ENCODE measurements at regions not wholly inside any gene's neighbourhood (a gene's known extent, or its start where the extent isn't known, plus 50 kb on each side); places are given as distances from the start of the nearest gene placed in this dataset.

GRCh38 chr22:26781062-26781461 is 123.7 kb downstream of the MIAT start:
- no peak for TF ChIP-seq CTCF (conservative IDR thresholded peaks at IDR 0.05; ENCODE audit: low read depth, low read length)
- no peak for TF ChIP-seq EZH2 (IDR thresholded peaks at IDR 0.05; ENCODE audit: borderline replicate concordance, low read depth, low read length, poor library complexity, severe bottlenecking)
- no peak overlapping the region for H3K4me3 ChIP-seq (ENCODE audit: low read depth, low read length, poor library complexity, severe bottlenecking)
- no peaks in the 10 kb centered on the region for H3K9me3 ChIP-seq (ENCODE audit: low read depth, low read length, poor library complexity, severe bottlenecking)
- POLR2A ChIA-PET (ENCODE audit: low non-redundant PET), result no interaction called here
- H3K27ac ChIP-seq (ENCODE audit: low read depth, low read length, poor library complexity, severe bottlenecking), result no peak overlapping the region
- H3K27me3 ChIP-seq (replicated peaks; ENCODE audit: insufficient read depth, low read depth, low read length, poor library complexity), result no peaks in the 10 kb centered on the region
- CTCF ChIA-PET, result no interaction called here
- no peak for DNase-seq (ENCODE audit: low spot score)
- no peaks in the 10 kb centered on the region for H3K36me3 ChIP-seq (ENCODE audit: insufficient read depth, low read length, poor library complexity, severe bottlenecking)
- H3K4me1 ChIP-seq (ENCODE audit: insufficient read depth, low read length, poor library complexity, severe bottlenecking), result peaks cover 4% of the 10 kb centered on the region
- intact Hi-C loops (cut with micrococcal nuclease; ENCODE audit: unreplicated experiment), result no loop called here
- no TSS peak for BruUV-seq (replicated peaks)

DNA sequence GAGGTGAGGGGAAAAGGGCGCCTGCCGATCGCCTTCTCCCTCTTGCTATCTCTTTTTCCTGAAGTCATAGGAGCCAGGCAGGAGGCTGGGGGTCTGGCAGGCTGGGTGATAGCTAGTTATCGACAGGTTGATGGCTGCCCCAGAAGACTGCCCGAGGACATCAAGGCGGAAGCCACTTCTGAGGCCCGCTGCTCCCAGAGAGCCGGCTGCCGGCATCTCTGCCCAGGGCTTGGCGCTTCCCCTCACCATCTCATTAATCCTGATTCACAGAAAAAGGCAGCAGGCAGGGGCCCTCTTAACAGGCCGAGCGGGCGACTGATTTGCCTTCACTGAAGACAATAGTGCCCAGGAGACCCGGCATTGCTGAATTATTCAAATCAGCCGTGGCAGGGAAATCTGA is 124.2 kb downstream of the MIAT start:
- ChIA-PET CTCF (no interaction called here), POLR2A (ENCODE audit: low non-redundant PET) (no interaction called here)
- TF ChIP-seq EZH2 (IDR thresholded peaks at IDR 0.05; ENCODE audit: borderline replicate concordance, low read depth, low read length, poor library complexity, severe bottlenecking) (no peak), CTCF (conservative IDR thresholded peaks at IDR 0.05; ENCODE audit: low read depth, low read length) (no peak)
- no peak for DNase-seq (ENCODE audit: low spot score)
- Histone ChIP-seq H3K36me3 (ENCODE audit: insufficient read depth, low read length, poor library complexity, severe bottlenecking) (no peaks in the 10 kb centered on the region), H3K4me3 (ENCODE audit: low read depth, low read length, poor library complexity, severe bottlenecking) (no peak overlapping the region), H3K27me3 (replicated peaks; ENCODE audit: insufficient read depth, low read depth, low read length, poor library complexity) (no peaks in the 10 kb centered on the region), H3K9me3 (ENCODE audit: low read depth, low read length, poor library complexity, severe bottlenecking) (no peaks in the 10 kb centered on the region), H3K27ac (ENCODE audit: low read depth, low read length, poor library complexity, severe bottlenecking) (no peak overlapping the region), H3K4me1 (ENCODE audit: insufficient read depth, low read length, poor library complexity, severe bottlenecking) (peaks cover 4% of the 10 kb centered on the region)
- intact Hi-C loops (cut with micrococcal nuclease; ENCODE audit: unreplicated experiment), result no loop called here
- BruUV-seq (replicated peaks), result no TSS peak

GRCh38 chr22:26783885-26784284 is 126.5 kb downstream of the MIAT start:
- H3K9me3 ChIP-seq (ENCODE audit: low read depth, low read length, poor library complexity, severe bottlenecking), result no peaks in the 10 kb centered on the region
- no peaks in the 10 kb centered on the region for H3K36me3 ChIP-seq (ENCODE audit: insufficient read depth, low read length, poor library complexity, severe bottlenecking)
- no peak overlapping the region for H3K27ac ChIP-seq (ENCODE audit: low read depth, low read length, poor library complexity, severe bottlenecking)
- intact Hi-C loops (cut with micrococcal nuclease; ENCODE audit: unreplicated experiment), result no loop called here
- POLR2A ChIA-PET (ENCODE audit: low non-redundant PET), result interaction anchor here (0.6 kb wide), 1 partner anchor 59 kb away, joined by 3 read pairs; no protein-coding TSS in a partner anchor
- peaks cover 4% of the 10 kb centered on the region for H3K4me1 ChIP-seq (ENCODE audit: insufficient read depth, low read length, poor library complexity, severe bottlenecking)
- no peaks in the 10 kb centered on the region for H3K27me3 ChIP-seq (replicated peaks; ENCODE audit: insufficient read depth, low read depth, low read length, poor library complexity)
- BruUV-seq (replicated peaks), result no TSS peak
- TF ChIP-seq EZH2 (IDR thresholded peaks at IDR 0.05; ENCODE audit: borderline replicate concordance, low read depth, low read length, poor library complexity, severe bottlenecking) (no peak), CTCF (conservative IDR thresholded peaks at IDR 0.05; ENCODE audit: low read depth, low read length) (no peak)
- no peak for DNase-seq (ENCODE audit: low spot score)
- H3K4me3 ChIP-seq (ENCODE audit: low read depth, low read length, poor library complexity, severe bottlenecking), result no peak overlapping the region
- CTCF ChIA-PET, result no interaction called here

Data from A673 (cell line).